Gastroesophageal sphincter (tissue), 3 donors: ENCODE measurements at regions not wholly inside any gene's neighbourhood (a gene's known extent, or its start where the extent isn't known, plus 50 kb on each side); places are given as distances from the start of the nearest gene placed in this dataset.

ENCODE experiments used
- CTCF ChIP-seq, 4 experiments: fragments of 200-600 bp in 2 of 4; fragments of 450-650 bp in 2 of 4; sonication (generic) in 1 of 4; IDR thresholded peaks; one replicate each; pipeline ENCODE4 v1.5.1; 2017 to 2019; ENCODE audit warnings: antibody characterized with exemption in 4 of 4, mild to moderate bottlenecking in 2 of 4, moderate library complexity in 2 of 4
- EP300 ChIP-seq: sonication (generic); formaldehyde crosslinking; IDR thresholded peaks from one replicate; pipeline ENCODE4 v1.6.1; 2017; ENCODE audit warnings: antibody characterized with exemption, mild to moderate bottlenecking
- POLR2A ChIP-seq, 2 donors: fragments of 450-650 bp; IDR thresholded peaks; one replicate each; pipeline ENCODE4 v1.6.1; 2017; ENCODE audit warnings: antibody characterized with exemption in 2 of 2, mild to moderate bottlenecking in 2 of 2, moderate library complexity in 1 of 2
- POLR2AphosphoS5 ChIP-seq: sonication (generic); formaldehyde crosslinking; IDR thresholded peaks from one replicate; pipeline ENCODE4 v1.6.1; 2017; ENCODE audit warnings: antibody characterized with exemption

GRCh38 chr10:56912043-56912442, 551.0 kb upstream of the ZWINT start:
- no peak for TF ChIP-seq POLR2AphosphoS5
- no peak for TF ChIP-seq POLR2A (IDR thresholded peaks at IDR 0.05)
- TF ChIP-seq CTCF (IDR thresholded peaks at IDR 0.05): no peak
- TF ChIP-seq EP300: no peak
